SK-N-SH treated with all-trans-retinoic acid at 6 μM for 48 hours (cell line): ENCODE measurements at regions not wholly inside any gene's neighbourhood (a gene's known extent, or its start where the extent isn't known, plus 50 kb on each side); places are given as distances from the start of the nearest gene placed in this dataset.

Experiments
- CREB5 ChIP-seq: fragments of 250-450 bp; sonication (Bioruptor Pico); IDR thresholded peaks from 2 replicates; pipeline ENCODE4 v1.5.1; 2020; ENCODE audit warnings: low read depth, mild to moderate bottlenecking, moderate library complexity
- ESRRG ChIP-seq: fragments of 250-450 bp; sonication (Bioruptor Pico); IDR thresholded peaks from 2 replicates; pipeline ENCODE4 v1.6.1; 2021; ENCODE audit warnings: mild to moderate bottlenecking
- RARB ChIP-seq: fragments of 250-450 bp; sonication (Bioruptor Pico); IDR thresholded peaks from 2 replicates; pipeline ENCODE4 v1.8.0; 2021; ENCODE audit warnings: mild to moderate bottlenecking, moderate library complexity
- TSHZ2 ChIP-seq: fragments of 250-450 bp; sonication (Bioruptor Pico); IDR thresholded peaks from 2 replicates; pipeline ENCODE4 v1.5.0; 2020; ENCODE audit warnings: mild to moderate bottlenecking, moderate library complexity
- ZFP30 ChIP-seq: fragments of 450-650 bp; formaldehyde crosslinking; IDR thresholded peaks from 2 replicates; pipeline ENCODE4 v1.5.0; 2022; ENCODE audit warnings: mild to moderate bottlenecking, moderate library complexity
- TF ChIP-seq, protein P1 (sequence below): fragments of 250-450 bp; sonication (Bioruptor Pico); IDR thresholded peaks from 2 replicates; pipeline ENCODE4 v1.8.0; 2021; ENCODE audit warnings: low read depth, mild to moderate bottlenecking, moderate library complexity, borderline replicate concordance

DNA sequence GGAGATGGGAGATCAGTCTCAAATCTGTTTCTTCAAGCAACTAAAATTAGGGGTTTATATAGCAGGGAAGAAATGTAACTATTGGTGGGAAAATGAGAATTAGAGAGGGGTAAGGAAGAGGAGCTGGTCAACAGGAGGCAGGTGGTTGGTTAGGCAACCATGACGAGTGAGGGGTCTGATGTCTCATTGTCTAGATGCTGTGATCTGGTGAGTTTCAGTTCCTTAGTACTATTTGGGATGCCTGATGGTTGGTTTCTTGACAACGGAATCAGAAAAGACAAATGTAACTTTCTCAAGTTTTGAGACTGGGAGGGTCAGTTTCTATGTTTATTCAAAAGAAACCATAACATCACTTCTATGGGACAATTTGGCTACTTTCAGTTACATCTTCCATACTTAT lies 415.3 kb upstream of the C16orf82 start:
- TF ChIP-seq CREB5 (CRISPR knock-in tag): no peak
- no peak for TF ChIP-seq RARB (CRISPR knock-in tag)
- no peak for TF ChIP-seq ZFP30
- TF ChIP-seq, protein P1, sequence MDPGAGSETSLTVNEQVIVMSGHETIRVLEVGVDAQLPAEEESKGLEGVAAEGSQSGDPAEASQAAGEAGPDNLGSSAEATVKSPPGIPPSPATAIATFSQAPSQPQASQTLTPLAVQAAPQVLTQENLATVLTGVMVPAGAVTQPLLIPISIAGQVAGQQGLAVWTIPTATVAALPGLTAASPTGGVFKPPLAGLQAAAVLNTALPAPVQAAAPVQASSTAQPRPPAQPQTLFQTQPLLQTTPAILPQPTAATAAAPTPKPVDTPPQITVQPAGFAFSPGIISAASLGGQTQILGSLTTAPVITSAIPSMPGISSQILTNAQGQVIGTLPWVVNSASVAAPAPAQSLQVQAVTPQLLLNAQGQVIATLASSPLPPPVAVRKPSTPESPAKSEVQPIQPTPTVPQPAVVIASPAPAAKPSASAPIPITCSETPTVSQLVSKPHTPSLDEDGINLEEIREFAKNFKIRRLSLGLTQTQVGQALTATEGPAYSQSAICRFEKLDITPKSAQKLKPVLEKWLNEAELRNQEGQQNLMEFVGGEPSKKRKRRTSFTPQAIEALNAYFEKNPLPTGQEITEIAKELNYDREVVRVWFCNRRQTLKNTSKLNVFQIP (CRISPR knock-in tag): no peak
- TF ChIP-seq ESRRG: no peak
- TF ChIP-seq TSHZ2 (CRISPR knock-in tag): no peak
